ENCODE measurements at regions not wholly inside any gene's neighbourhood (a gene's known extent, or its start where the extent isn't known, plus 50 kb on each side); places are given as distances from the start of the nearest gene placed in this dataset.

- TF ChIP-seq, protein P1, sequence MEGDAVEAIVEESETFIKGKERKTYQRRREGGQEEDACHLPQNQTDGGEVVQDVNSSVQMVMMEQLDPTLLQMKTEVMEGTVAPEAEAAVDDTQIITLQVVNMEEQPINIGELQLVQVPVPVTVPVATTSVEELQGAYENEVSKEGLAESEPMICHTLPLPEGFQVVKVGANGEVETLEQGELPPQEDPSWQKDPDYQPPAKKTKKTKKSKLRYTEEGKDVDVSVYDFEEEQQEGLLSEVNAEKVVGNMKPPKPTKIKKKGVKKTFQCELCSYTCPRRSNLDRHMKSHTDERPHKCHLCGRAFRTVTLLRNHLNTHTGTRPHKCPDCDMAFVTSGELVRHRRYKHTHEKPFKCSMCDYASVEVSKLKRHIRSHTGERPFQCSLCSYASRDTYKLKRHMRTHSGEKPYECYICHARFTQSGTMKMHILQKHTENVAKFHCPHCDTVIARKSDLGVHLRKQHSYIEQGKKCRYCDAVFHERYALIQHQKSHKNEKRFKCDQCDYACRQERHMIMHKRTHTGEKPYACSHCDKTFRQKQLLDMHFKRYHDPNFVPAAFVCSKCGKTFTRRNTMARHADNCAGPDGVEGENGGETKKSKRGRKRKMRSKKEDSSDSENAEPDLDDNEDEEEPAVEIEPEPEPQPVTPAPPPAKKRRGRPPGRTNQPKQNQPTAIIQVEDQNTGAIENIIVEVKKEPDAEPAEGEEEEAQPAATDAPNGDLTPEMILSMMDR (IDR thresholded peaks at IDR 0.05): no peak
- TF ChIP-seq POLR2A (IDR thresholded peaks at IDR 0.05) (no peak), POLR2AphosphoS5 (IDR thresholded peaks at IDR 0.05) (no peak)
Measured at GRCh38 chr20:39592371-39592770, 630.2 kb downstream of the DHX35 start.

Data from sigmoid colon (tissue), 4 donors.